ENCODE measurements at regions not wholly inside any gene's neighbourhood (a gene's known extent, or its start where the extent isn't known, plus 50 kb on each side); places are given as distances from the start of the nearest gene placed in this dataset.

DNA sequence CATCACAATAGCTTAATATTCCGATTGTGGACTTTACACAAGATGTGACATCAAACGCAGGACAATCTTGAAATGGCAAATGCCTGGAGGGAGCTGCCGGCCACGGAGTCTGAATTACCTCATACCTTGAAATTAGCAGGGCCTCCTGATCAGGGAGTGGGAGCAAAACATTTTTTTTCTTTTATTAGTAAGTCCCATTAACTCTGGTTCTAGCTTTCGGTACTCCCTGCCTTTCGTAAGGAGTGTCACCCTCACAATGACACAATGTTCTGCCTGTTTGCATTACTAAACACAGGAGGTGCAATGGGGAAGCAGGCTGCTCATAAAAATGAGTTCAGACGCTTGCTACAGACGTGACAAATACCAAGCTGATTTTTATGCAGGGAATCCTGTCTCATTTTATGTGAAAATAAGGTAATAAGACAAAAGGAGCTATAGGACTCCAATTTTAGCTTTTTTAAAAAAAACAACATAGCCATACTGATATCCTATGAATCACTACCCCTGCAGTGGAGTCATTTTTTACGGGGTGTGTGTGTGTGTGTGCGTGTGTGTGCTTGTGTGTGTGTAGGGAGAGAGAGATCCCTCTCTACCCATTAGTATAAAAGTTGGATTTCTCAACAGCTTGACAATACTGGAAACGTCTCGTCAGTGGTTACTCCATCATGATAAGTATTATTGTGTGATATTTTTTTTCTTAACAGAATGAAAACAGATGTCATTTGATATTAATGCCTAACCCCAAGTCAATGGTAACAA is 205.1 kb upstream of the RUNX1 start:
- Histone ChIP-seq H3K27ac (ENCODE audit: low read length) (no peak overlapping the region), H3K27me3 (ENCODE audit: control insufficient read depth, insufficient read depth, low read length) (no peaks in the 10 kb centered on the region), H3K9me3 (ENCODE audit: control insufficient read depth, insufficient read depth, low read length) (no peaks in the 10 kb centered on the region), H3K4me3 (ENCODE audit: low read length) (no peak overlapping the region), H3K4me1 (ENCODE audit: control insufficient read depth, insufficient read depth, low read length) (no peaks in the 10 kb centered on the region), H3K36me3 (ENCODE audit: control insufficient read depth, insufficient read depth, low read length) (no peaks in the 10 kb centered on the region)
- H3K9me3 Mint-ChIP-seq, result peaks cover 0 to 3% of the 10 kb centered on the region in 2 donors
- intact Hi-C loops (cut with micrococcal nuclease), result no loop called here
- no peaks in the 10 kb centered on the region for H3K36me3 Mint-ChIP-seq
- DNase-seq, result no peak
- H3K4me3 Mint-ChIP-seq, result no peak overlapping the region
- peaks cover 7 to 28% of the 10 kb centered on the region in 2 donors for H3K27me3 Mint-ChIP-seq (ENCODE audit: low read depth in 2 of 2)
- no peak for ATAC-seq
- no peak overlapping the region for H3K27ac Mint-ChIP-seq
- TF ChIP-seq, protein P1, sequence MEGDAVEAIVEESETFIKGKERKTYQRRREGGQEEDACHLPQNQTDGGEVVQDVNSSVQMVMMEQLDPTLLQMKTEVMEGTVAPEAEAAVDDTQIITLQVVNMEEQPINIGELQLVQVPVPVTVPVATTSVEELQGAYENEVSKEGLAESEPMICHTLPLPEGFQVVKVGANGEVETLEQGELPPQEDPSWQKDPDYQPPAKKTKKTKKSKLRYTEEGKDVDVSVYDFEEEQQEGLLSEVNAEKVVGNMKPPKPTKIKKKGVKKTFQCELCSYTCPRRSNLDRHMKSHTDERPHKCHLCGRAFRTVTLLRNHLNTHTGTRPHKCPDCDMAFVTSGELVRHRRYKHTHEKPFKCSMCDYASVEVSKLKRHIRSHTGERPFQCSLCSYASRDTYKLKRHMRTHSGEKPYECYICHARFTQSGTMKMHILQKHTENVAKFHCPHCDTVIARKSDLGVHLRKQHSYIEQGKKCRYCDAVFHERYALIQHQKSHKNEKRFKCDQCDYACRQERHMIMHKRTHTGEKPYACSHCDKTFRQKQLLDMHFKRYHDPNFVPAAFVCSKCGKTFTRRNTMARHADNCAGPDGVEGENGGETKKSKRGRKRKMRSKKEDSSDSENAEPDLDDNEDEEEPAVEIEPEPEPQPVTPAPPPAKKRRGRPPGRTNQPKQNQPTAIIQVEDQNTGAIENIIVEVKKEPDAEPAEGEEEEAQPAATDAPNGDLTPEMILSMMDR (IDR thresholded peaks at IDR 0.05), result no peak
- WGBS (ENCODE audit: insufficient coverage), result 94% methylated on average over 8 of the region's 12 CpGs
- no peaks in the 10 kb centered on the region for H3K4me1 Mint-ChIP-seq

DNA sequence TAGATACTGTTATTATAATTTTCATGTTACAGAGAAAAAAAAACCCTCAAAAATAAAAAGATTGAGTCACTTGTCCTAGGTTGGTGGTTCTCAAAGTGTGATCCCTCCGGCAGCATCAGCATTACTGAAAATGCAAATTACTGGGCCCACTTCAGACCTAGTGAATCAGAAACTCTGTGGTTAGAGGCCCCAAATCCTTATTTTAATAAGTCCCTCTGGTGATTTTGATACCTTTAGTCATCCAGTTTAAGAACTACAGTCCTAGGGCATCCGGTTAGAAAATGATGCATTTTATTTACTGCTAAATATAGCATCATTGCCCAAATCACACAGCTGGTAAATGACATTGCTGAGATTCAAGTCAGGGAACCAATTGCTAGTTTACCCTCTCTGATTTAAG is 203.7 kb upstream of the RUNX1 start:
- intact Hi-C loops (cut with micrococcal nuclease), result no loop called here
- no peak overlapping the region for H3K27ac ChIP-seq (ENCODE audit: low read length)
- 72% methylated on average over 2 of the region's 2 CpGs for WGBS (ENCODE audit: insufficient coverage)
- no peaks in the 10 kb centered on the region for H3K4me1 Mint-ChIP-seq
- H3K4me3 Mint-ChIP-seq, result no peak overlapping the region
- no peaks in the 10 kb centered on the region for H3K9me3 ChIP-seq (ENCODE audit: control insufficient read depth, insufficient read depth, low read length)
- H3K36me3 ChIP-seq (ENCODE audit: control insufficient read depth, insufficient read depth, low read length), result no peaks in the 10 kb centered on the region
- peaks cover 0 to 3% of the 10 kb centered on the region in 2 donors for H3K9me3 Mint-ChIP-seq
- ATAC-seq (no peak), DNase-seq (no peak)
- no peaks in the 10 kb centered on the region for H3K27me3 ChIP-seq (ENCODE audit: control insufficient read depth, insufficient read depth, low read length)
- no peak overlapping the region for H3K4me3 ChIP-seq (ENCODE audit: low read length)
- no peak overlapping the region for H3K27ac Mint-ChIP-seq
- peaks cover 4 to 33% of the 10 kb centered on the region in 2 donors for H3K27me3 Mint-ChIP-seq (ENCODE audit: low read depth in 2 of 2)
- no peaks in the 10 kb centered on the region for H3K4me1 ChIP-seq (ENCODE audit: control insufficient read depth, insufficient read depth, low read length)
- TF ChIP-seq, protein P1 (IDR thresholded peaks at IDR 0.05), result no peak
- H3K36me3 Mint-ChIP-seq, result no peaks in the 10 kb centered on the region

DNA sequence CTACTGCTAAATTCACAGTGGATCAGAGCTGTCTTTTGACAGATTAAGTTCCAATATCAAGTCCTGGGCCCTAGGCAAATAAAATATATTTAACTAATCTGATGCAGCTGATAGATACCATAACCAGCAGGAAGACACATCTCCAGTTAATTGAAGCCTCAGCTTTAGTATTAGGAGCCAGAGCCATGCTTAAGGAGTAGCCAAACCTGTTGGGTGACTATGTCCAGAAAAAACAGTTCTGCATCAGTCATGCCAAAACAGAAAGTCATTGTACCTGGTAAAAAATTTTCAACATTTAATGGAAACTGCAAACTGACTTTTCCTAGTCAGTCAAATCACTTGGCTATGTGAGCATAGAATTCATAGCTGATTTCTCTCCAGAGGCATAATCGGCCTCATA is 200.5 kb upstream of the RUNX1 start:
- no peaks in the 10 kb centered on the region for H3K36me3 ChIP-seq (ENCODE audit: control insufficient read depth, insufficient read depth, low read length)

More for the DNA sequence above, 200.5 kb upstream of the RUNX1 start:
- Histone ChIP-seq H3K4me1 (ENCODE audit: control insufficient read depth, insufficient read depth, low read length) (no peaks in the 10 kb centered on the region), H3K4me3 (ENCODE audit: low read length) (no peak overlapping the region), H3K9me3 (ENCODE audit: control insufficient read depth, insufficient read depth, low read length) (no peaks in the 10 kb centered on the region), H3K27me3 (ENCODE audit: control insufficient read depth, insufficient read depth, low read length) (peaks cover 3% of the 10 kb centered on the region), H3K27ac (ENCODE audit: low read length) (no peak overlapping the region)
- Mint-ChIP-seq H3K9me3 (peaks cover 0 to 3% of the 10 kb centered on the region in 2 donors), H3K36me3 (no peaks in the 10 kb centered on the region), H3K4me1 (no peaks in the 10 kb centered on the region), H3K27ac (no peak overlapping the region), H3K4me3 (no peak overlapping the region), H3K27me3 (ENCODE audit: low read depth in 2 of 2) (peaks cover 19 to 27% of the 10 kb centered on the region in 2 donors)
- no peak for ATAC-seq
- 100% methylated on average over 1 of the region's 1 CpG for WGBS (ENCODE audit: insufficient coverage)
- no peak for DNase-seq
- intact Hi-C loops (cut with micrococcal nuclease), result no loop called here
- TF ChIP-seq, protein P1 (IDR thresholded peaks at IDR 0.05), result no peak

Measured in natural killer cell (primary cell).